HG03354 (cell line): ENCODE measurements at regions not wholly inside any gene's neighbourhood (a gene's known extent, or its start where the extent isn't known, plus 50 kb on each side); places are given as distances from the start of the nearest gene placed in this dataset.
A peak's percentile ranks its signal among the peaks of the same experiment; 100 is the strongest.

Source experiments
- ATAC-seq: cut with Tn5 transposase; IDR thresholded peaks from one replicate; pipeline ENCODE4 v1.9.1; 2021; ENCODE audit warnings: mild to moderate bottlenecking; ENCODE audit not compliant: unreplicated experiment, poor library complexity, severe bottlenecking

- peak; percentile 81 for ATAC-seq
Observed at GRCh38 chr6:21648475-21649050, 55.0 kb downstream of the SOX4 start.

- no peak for ATAC-seq
Observed at GRCh38 chr6:21653323-21653722, 59.8 kb downstream of the SOX4 start.

GRCh38 chr6:21653905-21654304, 60.4 kb downstream of the SOX4 start:
- no peak for ATAC-seq

- no peak for ATAC-seq
Observed at GRCh38 chr6:21654361-21654760, 60.8 kb downstream of the SOX4 start.

GRCh38 chr6:21663966-21664313, 70.4 kb downstream of the SOX4 start:
- ATAC-seq, result no peak

GRCh38 chr6:21664314-21665109, 71.0 kb downstream of the SOX4 start:
- ATAC-seq, result no peak

- ATAC-seq, result no peak
Observed at GRCh38 chr6:21665110-21665391, 71.5 kb downstream of the SOX4 start.

GRCh38 chr6:21665392-21666200, 72.0 kb downstream of the SOX4 start:
- ATAC-seq, result no peak

- no peak for ATAC-seq
Observed at GRCh38 chr6:21666201-21666691, 72.7 kb downstream of the SOX4 start.

- no peak for ATAC-seq
Observed at GRCh38 chr6:21666853-21667681, 73.5 kb downstream of the SOX4 start.

GRCh38 chr6:21668795-21669194, 75.2 kb downstream of the SOX4 start:
- ATAC-seq, result no peak

- ATAC-seq, result no peak
Observed at GRCh38 chr6:21676769-21677168, 83.2 kb downstream of the SOX4 start.

GRCh38 chr6:21678990-21679389, 85.4 kb downstream of the SOX4 start:
- no peak for ATAC-seq

- no peak for ATAC-seq
Observed at GRCh38 chr6:21679761-21680265, 86.3 kb downstream of the SOX4 start.

- ATAC-seq, result no peak
Observed at GRCh38 chr6:21680611-21681010, 87.1 kb downstream of the SOX4 start.

- no peak for ATAC-seq
Observed at GRCh38 chr6:21690489-21690888, 96.9 kb downstream of the SOX4 start.

GRCh38 chr6:21691685-21692346, 98.3 kb downstream of the SOX4 start:
- ATAC-seq, result no peak

- no peak for ATAC-seq
Observed at GRCh38 chr6:21692721-21693120, 99.2 kb downstream of the SOX4 start.

- no peak for ATAC-seq
Observed at GRCh38 chr6:21694168-21694567, 100.6 kb downstream of the SOX4 start.
